ENCODE measurements at regions not wholly inside any gene's neighbourhood (a gene's known extent, or its start where the extent isn't known, plus 50 kb on each side); places are given as distances from the start of the nearest gene placed in this dataset.
"Not testable (repeated sequence)": the region's sequence is repeated elsewhere in the genome, so short reads cannot be mapped to it uniquely, and the experiment has no call there.

DNA sequence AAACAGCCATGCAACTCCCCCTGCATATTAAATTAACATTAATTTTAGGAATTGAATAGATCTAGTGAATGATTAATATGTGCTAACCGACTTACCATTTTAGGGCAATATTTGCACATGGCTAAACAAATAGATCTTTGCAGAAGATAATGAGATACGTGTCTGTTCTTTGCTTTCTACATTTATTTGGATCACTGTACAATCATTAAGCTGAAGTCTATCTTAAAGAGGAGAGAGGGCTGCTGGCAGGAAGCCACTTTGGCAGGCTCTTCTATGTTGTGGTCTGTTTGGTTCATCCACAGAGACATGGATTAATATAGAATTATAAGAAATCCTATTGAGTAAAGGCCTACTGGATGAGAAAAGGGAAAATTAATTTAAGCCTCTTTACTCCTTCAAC lies 318.5 kb downstream of the ANKRD30B start:
- intact Hi-C loops (cut with DNase I); ATAC-seq: not testable (repeated sequence)
- 13 to 18% methylated on average over 2 of the region's 2 CpGs for WGBS, 2 donors

GRCh38 chr18:15071311-15071710 lies 323.3 kb downstream of the ANKRD30B start:
- H3K27ac ChIP-seq; H3K4me3 ChIP-seq; H3K27me3 ChIP-seq; DNase-seq; H3K4me1 ChIP-seq; H3K9me3 ChIP-seq; intact Hi-C loops (cut with DNase I); ATAC-seq; H3K36me3 ChIP-seq (replicated peaks in 1 of 2; ENCODE audit: insufficient read depth in 1 of 2, low read depth in 2 of 2): not testable (repeated sequence)
- 61 to 63% methylated on average over 2 of the region's 2 CpGs for WGBS, 2 donors

More for the DNA sequence above, 318.5 kb downstream of the ANKRD30B start:
- not testable (repeated sequence) for H3K4me1 ChIP-seq; H3K27ac ChIP-seq; H3K9me3 ChIP-seq; DNase-seq; H3K36me3 ChIP-seq (replicated peaks in 1 of 2; ENCODE audit: insufficient read depth in 1 of 2, low read depth in 2 of 2); H3K4me3 ChIP-seq; H3K27me3 ChIP-seq
